ENCODE measurements at regions not wholly inside any gene's neighbourhood (a gene's known extent, or its start where the extent isn't known, plus 50 kb on each side); places are given as distances from the start of the nearest gene placed in this dataset.
"Not testable (repeated sequence)": the region's sequence is repeated elsewhere in the genome, so short reads cannot be mapped to it uniquely, and the experiment has no call there.

- Mint-ChIP-seq H3K9me3 (no peaks in the 10 kb centered on the region), H3K4me1 (peaks cover 9% of the 10 kb centered on the region), H3K36me3 (ENCODE audit: low read depth) (no peaks in the 10 kb centered on the region), H3K4me3 (no peak overlapping the region), H3K27me3 (ENCODE audit: low read depth) (no peaks in the 10 kb centered on the region), H3K27ac (ENCODE audit: unreplicated experiment) (no peak overlapping the region)
- TF ChIP-seq, protein P1, sequence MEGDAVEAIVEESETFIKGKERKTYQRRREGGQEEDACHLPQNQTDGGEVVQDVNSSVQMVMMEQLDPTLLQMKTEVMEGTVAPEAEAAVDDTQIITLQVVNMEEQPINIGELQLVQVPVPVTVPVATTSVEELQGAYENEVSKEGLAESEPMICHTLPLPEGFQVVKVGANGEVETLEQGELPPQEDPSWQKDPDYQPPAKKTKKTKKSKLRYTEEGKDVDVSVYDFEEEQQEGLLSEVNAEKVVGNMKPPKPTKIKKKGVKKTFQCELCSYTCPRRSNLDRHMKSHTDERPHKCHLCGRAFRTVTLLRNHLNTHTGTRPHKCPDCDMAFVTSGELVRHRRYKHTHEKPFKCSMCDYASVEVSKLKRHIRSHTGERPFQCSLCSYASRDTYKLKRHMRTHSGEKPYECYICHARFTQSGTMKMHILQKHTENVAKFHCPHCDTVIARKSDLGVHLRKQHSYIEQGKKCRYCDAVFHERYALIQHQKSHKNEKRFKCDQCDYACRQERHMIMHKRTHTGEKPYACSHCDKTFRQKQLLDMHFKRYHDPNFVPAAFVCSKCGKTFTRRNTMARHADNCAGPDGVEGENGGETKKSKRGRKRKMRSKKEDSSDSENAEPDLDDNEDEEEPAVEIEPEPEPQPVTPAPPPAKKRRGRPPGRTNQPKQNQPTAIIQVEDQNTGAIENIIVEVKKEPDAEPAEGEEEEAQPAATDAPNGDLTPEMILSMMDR (conservative IDR thresholded peaks at IDR 0.05) = no peak
- no peak for DNase-seq (ENCODE audit: low read depth, low spot score)
Observed at GRCh38 chr2:21774691-21775368, 651.1 kb downstream of the TDRD15 start.

- peaks cover 6% of the 10 kb centered on the region for H3K27me3 Mint-ChIP-seq (ENCODE audit: low read depth)
- H3K36me3 Mint-ChIP-seq (ENCODE audit: low read depth) = no peaks in the 10 kb centered on the region
- peaks cover 4% of the 10 kb centered on the region for H3K4me1 Mint-ChIP-seq
- DNase-seq (ENCODE audit: low read depth, low spot score) = no peak
- H3K4me3 Mint-ChIP-seq = no peak overlapping the region
- no peak overlapping the region for H3K27ac Mint-ChIP-seq (ENCODE audit: unreplicated experiment)
- no peaks in the 10 kb centered on the region for H3K9me3 Mint-ChIP-seq
- TF ChIP-seq, protein P1 (conservative IDR thresholded peaks at IDR 0.05) = no peak
Observed at GRCh38 chr2:21779786-21780185, 656.0 kb downstream of the TDRD15 start.

DNA sequence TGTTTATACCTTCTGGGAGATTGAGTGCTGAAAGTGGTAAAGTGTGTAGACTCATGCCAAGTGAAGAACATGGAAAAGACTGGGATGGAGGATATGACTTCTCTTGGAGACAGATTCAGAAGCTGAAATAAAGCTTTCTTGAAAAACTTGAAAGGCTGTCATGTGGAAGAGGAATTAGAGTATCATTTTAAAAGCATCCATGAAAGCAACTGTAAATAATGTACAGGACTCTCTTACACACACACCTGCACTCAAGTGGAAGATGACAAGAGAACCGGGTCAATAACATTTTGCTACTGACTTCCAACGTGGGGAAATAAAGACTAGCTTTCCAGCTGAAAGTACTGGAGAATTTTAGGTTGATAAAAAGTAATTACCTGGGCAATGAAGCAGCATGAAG is 658.2 kb downstream of the TDRD15 start:
- Mint-ChIP-seq H3K4me1 (no peaks in the 10 kb centered on the region), H3K36me3 (ENCODE audit: low read depth) (no peaks in the 10 kb centered on the region), H3K27ac (ENCODE audit: unreplicated experiment) (no peak overlapping the region), H3K4me3 (no peak overlapping the region), H3K27me3 (ENCODE audit: low read depth) (peaks cover 6% of the 10 kb centered on the region), H3K9me3 (no peaks in the 10 kb centered on the region)
- no peak for DNase-seq (ENCODE audit: low read depth, low spot score)
- TF ChIP-seq, protein P1 (conservative IDR thresholded peaks at IDR 0.05) = no peak

- DNase-seq (ENCODE audit: low read depth, low spot score) = no peak
- H3K9me3 Mint-ChIP-seq = no peaks in the 10 kb centered on the region
- peaks cover 6% of the 10 kb centered on the region for H3K27me3 Mint-ChIP-seq (ENCODE audit: low read depth)
- TF ChIP-seq, protein P1 (conservative IDR thresholded peaks at IDR 0.05) = no peak
- no peak overlapping the region for H3K4me3 Mint-ChIP-seq
- no peaks in the 10 kb centered on the region for H3K36me3 Mint-ChIP-seq (ENCODE audit: low read depth)
- H3K4me1 Mint-ChIP-seq = no peaks in the 10 kb centered on the region
- H3K27ac Mint-ChIP-seq (ENCODE audit: unreplicated experiment) = no peak overlapping the region
Observed at GRCh38 chr2:21782866-21783265, 659.1 kb downstream of the TDRD15 start.

DNA sequence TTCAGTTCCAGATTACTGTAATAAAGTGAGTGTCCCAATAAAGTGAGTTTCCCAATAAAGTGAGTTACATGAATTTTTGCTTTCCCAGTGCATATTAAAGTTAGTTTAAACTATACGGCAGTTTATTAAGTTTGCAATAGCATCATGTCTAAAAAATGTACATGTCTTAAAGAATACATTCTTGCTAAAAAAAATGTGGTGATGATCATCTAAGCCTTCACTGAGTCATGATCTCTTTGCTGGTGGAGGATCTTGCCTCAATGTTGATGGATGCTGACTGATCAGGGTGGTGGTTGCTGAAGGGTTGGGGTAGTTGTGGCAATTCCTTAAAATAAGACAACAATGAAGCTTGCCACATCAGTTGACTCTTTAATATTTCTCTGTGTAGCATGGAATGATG is 664.2 kb downstream of the TDRD15 start:
- Mint-ChIP-seq H3K4me1 (no peaks in the 10 kb centered on the region), H3K9me3 (no peaks in the 10 kb centered on the region)

GRCh38 chr2:21790311-21790710 is 666.5 kb downstream of the TDRD15 start:
- H3K4me1 Mint-ChIP-seq; H3K36me3 Mint-ChIP-seq (ENCODE audit: low read depth); H3K9me3 Mint-ChIP-seq; DNase-seq (ENCODE audit: low read depth, low spot score); H3K4me3 Mint-ChIP-seq; H3K27ac Mint-ChIP-seq (ENCODE audit: unreplicated experiment): not testable (repeated sequence)
- H3K27me3 Mint-ChIP-seq (ENCODE audit: low read depth) = peaks cover 24% of the 10 kb centered on the region

More for the DNA sequence above, 664.2 kb downstream of the TDRD15 start:
- TF ChIP-seq, protein P1 (conservative IDR thresholded peaks at IDR 0.05) = no peak
- Mint-ChIP-seq H3K36me3 (ENCODE audit: low read depth) (no peaks in the 10 kb centered on the region), H3K4me3 (no peak overlapping the region), H3K27ac (ENCODE audit: unreplicated experiment) (no peak overlapping the region), H3K27me3 (ENCODE audit: low read depth) (peaks cover 14% of the 10 kb centered on the region)
- DNase-seq (ENCODE audit: low read depth, low spot score) = no peak

Measured in neural crest cell (in vitro differentiated cells).